Pancreas (tissue), 10 donors: ENCODE measurements at regions not wholly inside any gene's neighbourhood (a gene's known extent, or its start where the extent isn't known, plus 50 kb on each side); places are given as distances from the start of the nearest gene placed in this dataset.

ENCODE experiments used
- ATAC-seq, 4 donors: fragments of 200-7000 bp; cut with Tn5 transposase; one replicate each; pipeline versions ENCODE4 v1.8.0 to v1.9.1; 2020; ENCODE audit warnings: mild to moderate bottlenecking in 4 of 4, moderate library complexity in 4 of 4
- DNase-seq, 6 donors: peaks; one replicate each; pipeline ENCODE4 v3.0.0-alpha.2; 2020
- FAIRE-seq: peaks from 2 replicates; lab custom pipeline; 2012; peaks lifted over from hg19 to GRCh38; lab: Jason Lieb, UNC
- H3K27ac ChIP-seq, 4 donors: fragments of 200-600 bp; sonication (generic); 1 replicate in 3 of 4; 2 replicates in 1 of 4; pipeline versions ENCODE4 v1.5.0 to v1.8.0; 2020
- H3K27me3 ChIP-seq, 4 donors: fragments of 200-600 bp; one replicate each; pipeline ENCODE4 v1.8.0; 2021
- H3K36me3 ChIP-seq, 3 donors: fragments of 200-600 bp; sonication (generic) in 1 of 3; one replicate each; pipeline versions ENCODE4 v1.5.0 to v1.8.0; 2020 to 2021
- H3K4me1 ChIP-seq, 3 donors: fragments of 200-600 bp; one replicate each; pipeline ENCODE4 v1.8.0; 2021
- H3K4me3 ChIP-seq, 4 donors: fragments of 200-600 bp; sonication (generic) in 2 of 4; one replicate each; pipeline versions ENCODE4 v1.5.0 to v1.8.0; 2020 to 2021
- H3K9me3 ChIP-seq, 4 donors: fragments of 200-600 bp; one replicate each; pipeline ENCODE4 v1.8.0; 2021
- WGBS, 2 donors: extraction: QIAGEN DNeasy Blood & Tissue Kit; methylation state at CpG; one replicate each; pipeline ENCODE4 v1.1.7; 2013; 5-methylcytosine and 5-hydroxymethylcytosine counted together
- intact Hi-C, 3 donors: fragments of 100-400 bp; cut with DNase I; formaldehyde crosslinking; loops; one replicate each; pipeline versions ENCODE4 v1.11.1 to v1.14.2; 2022
- TF ChIP-seq, protein P1 (sequence below), 4 donors: fragments of 200-600 bp; sonication (generic) in 3 of 4; IDR thresholded peaks; one replicate each; pipeline versions ENCODE4 v1.5.0 to v1.8.0; 2021; ENCODE audit warnings: antibody characterized with exemption in 4 of 4
- donor health status: healthy with polysubstance abuse.
- donor health status: DM: no; HTN: no; CAD: no; lungs with moderate emphysema.
- donor health status: DM: no; HTN: no; CAD: no.
- donor health status: control.
- donor health status: control.
- donor health status: Bipolar disorder and iron deficiency.
- donor health status: DM: yes; HTN: yes; CAD: no.
- donor health status: DM: no; HTN: no; CAD: no.
- donor health status: DM: no; HTN: no; CAD: no.
- donor health status: DM: yes; HTN: yes; CAD: no.

DNA sequence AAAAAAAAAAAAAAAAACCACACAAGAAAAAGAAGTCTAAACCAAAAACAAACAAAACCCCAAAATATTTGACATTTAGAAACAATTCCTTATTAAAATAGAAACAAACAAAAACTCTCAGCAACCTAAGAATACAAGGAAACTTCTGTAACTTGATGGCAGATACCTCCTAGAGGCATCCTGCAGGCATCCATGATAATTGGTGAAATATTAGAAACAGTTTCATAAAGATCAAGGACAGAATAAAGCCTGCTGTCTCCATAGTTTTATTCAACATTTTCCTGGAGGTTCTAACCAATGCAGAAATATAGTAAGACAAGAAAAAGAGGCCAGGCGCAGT is 63.0 kb upstream of the TRPM1 start:
- Histone ChIP-seq H3K36me3 (no peaks in the 10 kb centered on the region), H3K9me3 (no peaks in the 10 kb centered on the region), H3K4me1 (peaks cover 0 to 3% (median 2%) of the 10 kb centered on the region in 3 donors), H3K4me3 (no peak overlapping the region), H3K27ac (no peak overlapping the region), H3K27me3 (no peaks in the 10 kb centered on the region)
- no peak for DNase-seq
- TF ChIP-seq, protein P1, sequence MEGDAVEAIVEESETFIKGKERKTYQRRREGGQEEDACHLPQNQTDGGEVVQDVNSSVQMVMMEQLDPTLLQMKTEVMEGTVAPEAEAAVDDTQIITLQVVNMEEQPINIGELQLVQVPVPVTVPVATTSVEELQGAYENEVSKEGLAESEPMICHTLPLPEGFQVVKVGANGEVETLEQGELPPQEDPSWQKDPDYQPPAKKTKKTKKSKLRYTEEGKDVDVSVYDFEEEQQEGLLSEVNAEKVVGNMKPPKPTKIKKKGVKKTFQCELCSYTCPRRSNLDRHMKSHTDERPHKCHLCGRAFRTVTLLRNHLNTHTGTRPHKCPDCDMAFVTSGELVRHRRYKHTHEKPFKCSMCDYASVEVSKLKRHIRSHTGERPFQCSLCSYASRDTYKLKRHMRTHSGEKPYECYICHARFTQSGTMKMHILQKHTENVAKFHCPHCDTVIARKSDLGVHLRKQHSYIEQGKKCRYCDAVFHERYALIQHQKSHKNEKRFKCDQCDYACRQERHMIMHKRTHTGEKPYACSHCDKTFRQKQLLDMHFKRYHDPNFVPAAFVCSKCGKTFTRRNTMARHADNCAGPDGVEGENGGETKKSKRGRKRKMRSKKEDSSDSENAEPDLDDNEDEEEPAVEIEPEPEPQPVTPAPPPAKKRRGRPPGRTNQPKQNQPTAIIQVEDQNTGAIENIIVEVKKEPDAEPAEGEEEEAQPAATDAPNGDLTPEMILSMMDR (IDR thresholded peaks at IDR 0.05), result no peak
- intact Hi-C loops, result no loop called here
- no peak for ATAC-seq
- no peak for FAIRE-seq
- 88 to 94% methylated on average over 1 of the region's 1 CpG for WGBS, 2 donors

DNA sequence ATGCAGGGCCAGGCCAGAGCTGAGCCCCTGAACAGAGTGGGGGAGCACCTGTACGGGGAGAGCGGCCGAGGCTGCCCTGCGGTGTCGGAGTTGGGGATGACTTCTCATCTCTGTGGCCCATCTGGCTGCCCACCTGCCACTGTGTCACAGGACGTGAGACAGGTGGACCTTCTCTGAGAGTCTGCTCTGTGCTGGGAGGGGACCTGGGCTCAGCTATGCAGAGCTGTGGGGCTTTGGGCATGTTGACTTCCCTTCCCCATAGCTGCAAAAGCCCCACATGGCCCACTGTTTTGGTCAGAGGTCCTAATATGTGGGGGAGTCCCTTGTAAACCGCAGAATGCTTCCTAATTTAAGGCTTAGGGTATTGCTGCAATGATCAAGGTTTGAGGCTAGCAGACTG is 68.0 kb upstream of the TRPM1 start:
- Histone ChIP-seq H3K4me3 (no peak overlapping the region), H3K9me3 (no peaks in the 10 kb centered on the region), H3K4me1 (no peaks in the 10 kb centered on the region), H3K36me3 (no peaks in the 10 kb centered on the region), H3K27me3 (no peaks in the 10 kb centered on the region), H3K27ac (no peak overlapping the region)
- DNase-seq (no peak), ATAC-seq (no peak), FAIRE-seq (no peak)
- intact Hi-C loops, result no loop called here
- TF ChIP-seq, protein P1 (IDR thresholded peaks at IDR 0.05), result no peak
- 81 to 89% methylated on average over 7 of the region's 7 CpGs for WGBS, 2 donors

DNA sequence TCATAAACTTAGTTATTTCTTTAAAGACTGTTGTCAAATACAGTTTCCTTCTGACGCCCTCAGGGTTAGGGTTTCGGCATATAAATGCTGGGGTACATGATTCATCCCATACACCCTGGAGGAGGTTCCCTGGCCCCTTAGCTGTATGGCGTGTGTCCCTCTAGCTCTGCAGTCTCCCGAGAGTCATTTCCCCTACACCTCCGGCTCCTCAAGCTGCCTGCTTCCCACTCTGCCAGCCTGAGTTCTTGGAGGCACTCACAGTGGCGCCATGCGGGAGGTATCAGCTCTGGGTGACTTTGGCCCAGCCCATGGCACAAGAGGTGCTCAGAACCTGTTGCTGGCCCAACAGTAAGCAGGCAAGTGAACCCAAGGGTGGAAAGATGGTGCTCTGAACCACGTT is 70.2 kb upstream of the TRPM1 start:
- TF ChIP-seq, protein P1 (IDR thresholded peaks at IDR 0.05), result no peak
- H3K4me1 ChIP-seq, result no peaks in the 10 kb centered on the region
- ATAC-seq (no peak), FAIRE-seq (no peak), DNase-seq (no peak)
- no peaks in the 10 kb centered on the region for H3K27me3 ChIP-seq
- no peak overlapping the region for H3K27ac ChIP-seq
- H3K4me3 ChIP-seq, result no peak overlapping the region
- WGBS, 2 donors, result 88 to 89% methylated on average over 8 of the region's 8 CpGs
- no peaks in the 10 kb centered on the region for H3K36me3 ChIP-seq
- no peaks in the 10 kb centered on the region for H3K9me3 ChIP-seq
- intact Hi-C loops, result no loop called here

DNA sequence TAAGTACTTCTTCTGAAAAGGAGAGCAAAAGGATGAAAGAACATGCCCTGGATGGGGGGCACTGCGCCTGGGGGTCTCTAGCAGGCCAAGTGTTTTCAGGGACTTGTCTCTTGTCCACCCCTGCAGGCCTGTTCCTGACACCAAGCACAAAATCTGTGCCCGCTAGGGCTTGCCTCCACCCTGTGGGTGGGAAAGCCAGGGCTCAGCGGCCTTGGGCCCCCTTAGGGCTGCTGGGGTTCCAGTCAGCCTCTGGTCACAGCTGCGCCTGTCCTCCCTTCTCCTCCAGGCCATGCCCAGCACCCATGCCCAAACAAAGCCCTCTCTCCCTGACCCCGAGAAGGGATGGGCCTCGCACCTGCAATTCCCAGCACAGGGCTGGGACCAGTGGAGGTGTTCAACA is 71.1 kb upstream of the TRPM1 start:
- Histone ChIP-seq H3K27ac (no peak overlapping the region), H3K4me1 (no peaks in the 10 kb centered on the region)
- TF ChIP-seq, protein P1 (IDR thresholded peaks at IDR 0.05), result no peak

DNA sequence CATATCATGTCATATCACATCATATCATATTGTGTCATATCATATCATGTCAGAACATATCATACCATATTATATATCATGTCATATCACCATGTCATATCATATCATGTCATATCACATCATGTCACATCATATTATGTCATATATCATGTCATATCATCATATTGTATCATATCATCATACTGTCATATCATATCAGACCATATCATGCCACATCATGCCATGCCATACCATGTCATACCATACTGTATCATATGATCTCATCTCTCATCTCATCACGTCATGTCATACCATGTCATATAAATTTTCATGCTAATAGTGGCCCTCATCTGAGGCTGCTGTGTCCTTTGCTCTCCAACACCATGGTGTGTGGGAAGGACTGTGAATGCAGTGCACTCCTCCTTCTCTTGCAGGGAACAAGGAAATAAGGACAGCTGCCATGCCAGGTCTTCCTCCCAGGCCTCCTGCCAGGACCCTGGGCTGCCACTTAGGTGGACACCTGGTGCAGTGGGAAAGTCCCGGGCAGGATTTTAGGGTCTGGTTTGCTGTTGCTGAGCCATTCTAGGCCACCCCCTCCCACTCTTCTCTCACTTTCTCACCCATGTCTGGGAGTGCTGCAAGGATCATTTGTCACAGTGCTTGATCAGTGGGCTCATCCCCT is 72.4 kb upstream of the TRPM1 start:
- DNase-seq, result no peak
- no peak for ATAC-seq
- Histone ChIP-seq H3K4me1 (no peaks in the 10 kb centered on the region), H3K27ac (no peak overlapping the region), H3K27me3 (no peaks in the 10 kb centered on the region), H3K4me3 (no peak overlapping the region), H3K9me3 (no peaks in the 10 kb centered on the region), H3K36me3 (no peaks in the 10 kb centered on the region)
- WGBS, 2 donors, result 72 to 73% methylated on average over 2 of the region's 2 CpGs
- intact Hi-C loops, result no loop called here
- FAIRE-seq, result no peak
- TF ChIP-seq, protein P1 (IDR thresholded peaks at IDR 0.05), result no peak

More for the DNA sequence above, 71.1 kb upstream of the TRPM1 start:
- ATAC-seq, result no peak
- no peaks in the 10 kb centered on the region for H3K36me3 ChIP-seq
- no peak overlapping the region for H3K4me3 ChIP-seq
- FAIRE-seq, result no peak
- no peaks in the 10 kb centered on the region for H3K27me3 ChIP-seq
- H3K9me3 ChIP-seq, result no peaks in the 10 kb centered on the region
- intact Hi-C loops, result no loop called here
- WGBS, 2 donors, result 91% methylated on average over 6 of the region's 6 CpGs
- no peak for DNase-seq
